Neural cell (in vitro differentiated cells): ENCODE measurements at regions not wholly inside any gene's neighbourhood (a gene's known extent, or its start where the extent isn't known, plus 50 kb on each side); places are given as distances from the start of the nearest gene placed in this dataset.

Experiments
- H2AFZ ChIP-seq: fragments of 200-600, 300-800 bp; sonication (generic), shearing (Covaris generic); 2 replicates; pipeline ENCODE4 v1.6.0; 2014; ENCODE audit warnings: low read depth, mild to moderate bottlenecking, antibody characterized with exemption, low read length, moderate library complexity
- H3F3A ChIP-seq: fragments of 200-600 bp; shearing (Covaris generic); 2 replicates; pipeline ENCODE4 v1.6.1; 2016; ENCODE audit warnings: mild to moderate bottlenecking, moderate library complexity, mixed read lengths, antibody characterized with exemption, low read length; ENCODE audit not compliant: insufficient read depth, poor library complexity, severe bottlenecking
- H3K27ac ChIP-seq: fragments of 200-600, 300-800 bp; sonication (generic), shearing (Covaris generic); 2 replicates; pipeline ENCODE4 v1.5.1; 2014; ENCODE audit warnings: mild to moderate bottlenecking, low read length, moderate library complexity
- H3K27me3 ChIP-seq: fragments of 300-800, 200-600 bp; sonication (generic), shearing (Covaris generic); 2 replicates; pipeline ENCODE4 v1.6.0; 2014; ENCODE audit warnings: mild to moderate bottlenecking, low read depth, low read length, moderate library complexity; ENCODE audit not compliant: insufficient read depth
- H3K36me3 ChIP-seq: fragments of 300-800, 200-600 bp; sonication (generic), shearing (Covaris generic); 2 replicates; pipeline ENCODE4 v1.5.1; 2014; ENCODE audit warnings: mild to moderate bottlenecking, antibody characterized with exemption, low read length, moderate library complexity; ENCODE audit not compliant: insufficient read depth
- H3K4me2 ChIP-seq: fragments of 300-800, 200-600 bp; sonication (generic), shearing (Covaris generic); 2 replicates; pipeline ENCODE4 v1.6.0; 2014; ENCODE audit warnings: mild to moderate bottlenecking, low read length
- H3K4me3 ChIP-seq: fragments of 300-800, 200-600 bp; sonication (generic), shearing (Covaris generic); 2 replicates; pipeline ENCODE4 v1.5.1; 2014; ENCODE audit warnings: mild to moderate bottlenecking, low read length, moderate library complexity
- H3K79me2 ChIP-seq: fragments of 200-600 bp; shearing (Covaris generic); replicated peaks from 2 replicates; pipeline ENCODE4 v1.6.0; 2014; ENCODE audit warnings: mild to moderate bottlenecking, low read length, moderate library complexity; ENCODE audit not compliant: insufficient read depth
- H3K9ac ChIP-seq: fragments of 300-800, 200-600 bp; sonication (generic), shearing (Covaris generic); 2 replicates; pipeline ENCODE4 v1.6.1; 2016; ENCODE audit warnings: mild to moderate bottlenecking, low read length, mixed read lengths
- H3K9me2 ChIP-seq: fragments of 200-600 bp; shearing (Covaris generic); 2 replicates; pipeline ENCODE4 v1.6.1; 2016; ENCODE audit warnings: mild to moderate bottlenecking, low read length, mixed read lengths; ENCODE audit not compliant: insufficient read depth
- H3K9me3 ChIP-seq: fragments of 200-600, 300-800 bp; sonication (generic), shearing (Covaris generic); 2 replicates; pipeline ENCODE4 v1.6.1; 2016; ENCODE audit warnings: mild to moderate bottlenecking, mixed run types, low read length, moderate library complexity, mixed read lengths
- H4K20me1 ChIP-seq: fragments of 200-600 bp; shearing (Covaris generic); 2 replicates; pipeline ENCODE4 v1.6.1; 2016; ENCODE audit warnings: mild to moderate bottlenecking, mixed run types; ENCODE audit not compliant: insufficient read depth
- CTCF ChIP-seq: fragments of 450-650 bp; IDR thresholded peaks from 2 replicates; pipeline ENCODE4 v1.5.1; 2014; ENCODE audit warnings: antibody characterized with exemption, mild to moderate bottlenecking, moderate library complexity; ENCODE audit not compliant: poor library complexity, severe bottlenecking
- EP300 ChIP-seq: fragments of 450-650 bp; conservative IDR thresholded peaks from 2 replicates; pipeline ENCODE4 v1.6.1; 2014; ENCODE audit warnings: antibody characterized with exemption, mild to moderate bottlenecking, moderate library complexity; ENCODE audit not compliant: poor library complexity, severe bottlenecking
- EZH2 ChIP-seq: fragments of 200-600, 300-800 bp; shearing (Covaris generic), sonication (generic); IDR thresholded peaks from 2 replicates; pipeline ENCODE4 v1.6.1; 2014; ENCODE audit warnings: antibody characterized with exemption, low read length, borderline replicate concordance, mild to moderate bottlenecking; ENCODE audit not compliant: insufficient read depth, poor library complexity, severe bottlenecking
- MXI1 ChIP-seq: fragments of 450-650 bp; conservative IDR thresholded peaks from 2 replicates; pipeline ENCODE4 v1.6.1; 2014; ENCODE audit warnings: antibody characterized with exemption, mild to moderate bottlenecking; ENCODE audit not compliant: poor library complexity, severe bottlenecking
- POLR2AphosphoS5 ChIP-seq: IDR thresholded peaks from 2 replicates; pipeline ENCODE4 v1.6.1; 2012
- RAD21 ChIP-seq: fragments of 450-650 bp; conservative IDR thresholded peaks from 2 replicates; pipeline ENCODE4 v1.6.1; 2014; ENCODE audit warnings: antibody characterized with exemption, mild to moderate bottlenecking, moderate library complexity
- SMC3 ChIP-seq: fragments of 450-650 bp; conservative IDR thresholded peaks from 2 replicates; pipeline ENCODE4 v1.6.1; 2014; ENCODE audit warnings: antibody characterized with exemption, mild to moderate bottlenecking, moderate library complexity; ENCODE audit not compliant: poor library complexity
- TAF1 ChIP-seq: IDR thresholded peaks from 2 replicates; pipeline ENCODE4 v1.6.1; 2012; ENCODE audit warnings: low read depth
- TF ChIP-seq, protein P1 (sequence below): IDR thresholded peaks from 2 replicates; pipeline ENCODE4 v1.6.1; 2012; ENCODE audit warnings: borderline replicate concordance

DNA sequence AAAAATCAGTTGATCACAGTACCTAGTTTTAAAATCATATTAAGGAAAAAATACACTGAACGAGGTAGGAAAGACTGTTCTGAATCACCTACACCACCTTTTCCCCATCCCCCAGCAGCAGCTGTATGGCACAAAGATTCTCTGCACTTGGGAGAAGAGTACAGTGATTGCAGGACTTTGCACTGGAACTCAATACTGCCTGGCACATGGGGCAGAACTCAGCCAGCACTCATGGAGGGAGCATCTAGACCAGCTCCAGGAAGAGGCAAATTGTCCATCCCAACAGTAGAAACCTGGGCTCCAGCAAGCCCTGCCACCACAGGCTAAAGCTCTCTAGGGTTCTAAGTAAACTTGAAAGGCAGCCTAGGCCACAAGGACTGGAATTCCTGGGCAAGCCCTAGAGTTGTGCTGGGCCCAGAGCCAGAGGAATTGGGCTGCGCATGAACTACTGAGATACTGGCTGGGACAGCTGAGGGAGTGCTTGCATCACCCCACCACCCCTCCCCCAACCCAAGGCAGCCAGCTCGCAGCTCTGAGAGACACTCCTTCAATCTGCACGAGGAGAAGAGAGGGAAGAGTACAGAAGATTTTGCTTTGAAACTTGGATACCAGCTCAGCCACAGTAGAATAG, 654.4 kb upstream of the CDH6 start:
- no peak for TF ChIP-seq POLR2AphosphoS5
- TF ChIP-seq, protein P1, sequence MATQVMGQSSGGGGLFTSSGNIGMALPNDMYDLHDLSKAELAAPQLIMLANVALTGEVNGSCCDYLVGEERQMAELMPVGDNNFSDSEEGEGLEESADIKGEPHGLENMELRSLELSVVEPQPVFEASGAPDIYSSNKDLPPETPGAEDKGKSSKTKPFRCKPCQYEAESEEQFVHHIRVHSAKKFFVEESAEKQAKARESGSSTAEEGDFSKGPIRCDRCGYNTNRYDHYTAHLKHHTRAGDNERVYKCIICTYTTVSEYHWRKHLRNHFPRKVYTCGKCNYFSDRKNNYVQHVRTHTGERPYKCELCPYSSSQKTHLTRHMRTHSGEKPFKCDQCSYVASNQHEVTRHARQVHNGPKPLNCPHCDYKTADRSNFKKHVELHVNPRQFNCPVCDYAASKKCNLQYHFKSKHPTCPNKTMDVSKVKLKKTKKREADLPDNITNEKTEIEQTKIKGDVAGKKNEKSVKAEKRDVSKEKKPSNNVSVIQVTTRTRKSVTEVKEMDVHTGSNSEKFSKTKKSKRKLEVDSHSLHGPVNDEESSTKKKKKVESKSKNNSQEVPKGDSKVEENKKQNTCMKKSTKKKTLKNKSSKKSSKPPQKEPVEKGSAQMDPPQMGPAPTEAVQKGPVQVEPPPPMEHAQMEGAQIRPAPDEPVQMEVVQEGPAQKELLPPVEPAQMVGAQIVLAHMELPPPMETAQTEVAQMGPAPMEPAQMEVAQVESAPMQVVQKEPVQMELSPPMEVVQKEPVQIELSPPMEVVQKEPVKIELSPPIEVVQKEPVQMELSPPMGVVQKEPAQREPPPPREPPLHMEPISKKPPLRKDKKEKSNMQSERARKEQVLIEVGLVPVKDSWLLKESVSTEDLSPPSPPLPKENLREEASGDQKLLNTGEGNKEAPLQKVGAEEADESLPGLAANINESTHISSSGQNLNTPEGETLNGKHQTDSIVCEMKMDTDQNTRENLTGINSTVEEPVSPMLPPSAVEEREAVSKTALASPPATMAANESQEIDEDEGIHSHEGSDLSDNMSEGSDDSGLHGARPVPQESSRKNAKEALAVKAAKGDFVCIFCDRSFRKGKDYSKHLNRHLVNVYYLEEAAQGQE, result no peak
- TF ChIP-seq CTCF, result no peak
- no peak for TF ChIP-seq RAD21
- no peak for TF ChIP-seq EZH2
- no peak for TF ChIP-seq TAF1
- TF ChIP-seq EP300, result no peak
- TF ChIP-seq SMC3, result no peak
- TF ChIP-seq MXI1, result no peak
- H2AFZ ChIP-seq, result no peak overlapping the region
- no peaks in the 10 kb centered on the region for H3K27me3 ChIP-seq

GRCh38 chr5:30525353-30525752, 668.1 kb upstream of the CDH6 start:
- H3K9ac ChIP-seq, result no peak overlapping the region
- H3K9me3 ChIP-seq, result no peaks in the 10 kb centered on the region
- H3K4me3 ChIP-seq, result no peak overlapping the region
- H3F3A ChIP-seq, result no peaks in the 10 kb centered on the region
- H3K4me2 ChIP-seq, result no peak overlapping the region
- no peak overlapping the region for H2AFZ ChIP-seq
- H4K20me1 ChIP-seq, result no peaks in the 10 kb centered on the region
- no peak overlapping the region for H3K27ac ChIP-seq
- H3K79me2 ChIP-seq, result no peaks in the 10 kb centered on the region
- no peaks in the 10 kb centered on the region for H3K36me3 ChIP-seq
- no peaks in the 10 kb centered on the region for H3K9me2 ChIP-seq
- no peaks in the 10 kb centered on the region for H3K27me3 ChIP-seq
- TF ChIP-seq RAD21, result no peak
- TF ChIP-seq EZH2, result no peak
- no peak for TF ChIP-seq MXI1
- no peak for TF ChIP-seq CTCF
- TF ChIP-seq EP300, result no peak
- no peak for TF ChIP-seq TAF1
- no peak for TF ChIP-seq POLR2AphosphoS5
- TF ChIP-seq SMC3, result no peak

More for the DNA sequence above, 654.4 kb upstream of the CDH6 start:
- Histone ChIP-seq H3K4me2 (no peak overlapping the region), H3K36me3 (no peaks in the 10 kb centered on the region), H3K4me3 (no peak overlapping the region), H3K9me2 (no peaks in the 10 kb centered on the region), H3K79me2 (no peaks in the 10 kb centered on the region), H4K20me1 (no peaks in the 10 kb centered on the region), H3F3A (no peaks in the 10 kb centered on the region), H3K27ac (no peak overlapping the region), H3K9ac (no peak overlapping the region), H3K9me3 (no peaks in the 10 kb centered on the region)
